SK-N-SH treated with all-trans-retinoic acid at 6 μM for 48 hours (cell line): ENCODE measurements at regions not wholly inside any gene's neighbourhood (a gene's known extent, or its start where the extent isn't known, plus 50 kb on each side); places are given as distances from the start of the nearest gene placed in this dataset.

Source experiments
- ATAC-seq: fragments of 200-7000 bp; cut with Tn5 transposase; 3 replicates; pipeline ENCODE4 v1.9.1; 2020; ENCODE audit warnings: mild to moderate bottlenecking, moderate library complexity
- ARNTL ChIP-seq: fragments of 450-650 bp; formaldehyde crosslinking; IDR thresholded peaks from 2 replicates; pipeline ENCODE4 v1.5.0; 2020; ENCODE audit warnings: low read depth, mild to moderate bottlenecking, moderate library complexity, borderline replicate concordance
- BACH2 ChIP-seq: fragments of 250-450 bp; sonication (Bioruptor Pico); IDR thresholded peaks from 2 replicates; pipeline ENCODE4 v1.9.0; 2021; ENCODE audit warnings: mild to moderate bottlenecking, borderline replicate concordance
- CREB5 ChIP-seq: fragments of 250-450 bp; sonication (Bioruptor Pico); IDR thresholded peaks from 2 replicates; pipeline ENCODE4 v1.5.1; 2020; ENCODE audit warnings: low read depth, mild to moderate bottlenecking, moderate library complexity
- CSDC2 ChIP-seq: fragments of 250-450 bp; sonication (Bioruptor Pico); IDR thresholded peaks from 2 replicates; pipeline ENCODE4 v1.5.0; 2020; ENCODE audit warnings: mild to moderate bottlenecking, moderate library complexity
- CSRNP3 ChIP-seq: fragments of 250-450 bp; sonication (Bioruptor Pico); IDR thresholded peaks from 2 replicates; pipeline ENCODE4 v1.5.1; 2021; ENCODE audit warnings: mild to moderate bottlenecking, moderate library complexity
- ESRRG ChIP-seq: fragments of 250-450 bp; sonication (Bioruptor Pico); IDR thresholded peaks from 2 replicates; pipeline ENCODE4 v1.6.1; 2021; ENCODE audit warnings: mild to moderate bottlenecking
- GLIS3 ChIP-seq: fragments of 250-450 bp; sonication (Bioruptor Pico); IDR thresholded peaks from 2 replicates; pipeline ENCODE4 v1.5.0; 2020; ENCODE audit warnings: mild to moderate bottlenecking, moderate library complexity
- ISL1 ChIP-seq: fragments of 250-450 bp; sonication (Bioruptor Pico); IDR thresholded peaks from 2 replicates; pipeline ENCODE4 v2.1.2; 2022; ENCODE audit warnings: mild to moderate bottlenecking, moderate library complexity
- PATZ1 ChIP-seq: fragments of 250-450 bp; sonication (Bioruptor Pico); IDR thresholded peaks from 2 replicates; pipeline ENCODE4 v1.8.0; 2020; ENCODE audit warnings: mild to moderate bottlenecking, moderate library complexity, borderline replicate concordance
- POU6F1 ChIP-seq: fragments of 250-450 bp; sonication (Bioruptor Pico); IDR thresholded peaks from 2 replicates; pipeline ENCODE4 v1.8.0; 2021; ENCODE audit warnings: low read depth, mild to moderate bottlenecking, moderate library complexity, borderline replicate concordance
- PPARA ChIP-seq: fragments of 250-450 bp; sonication (Bioruptor Pico); IDR thresholded peaks from 2 replicates; pipeline ENCODE4 v1.5.0; 2020; ENCODE audit warnings: mild to moderate bottlenecking, borderline replicate concordance
- RARB ChIP-seq: fragments of 250-450 bp; sonication (Bioruptor Pico); IDR thresholded peaks from 2 replicates; pipeline ENCODE4 v1.8.0; 2021; ENCODE audit warnings: mild to moderate bottlenecking, moderate library complexity
- SNAI2 ChIP-seq: fragments of 250-450 bp; sonication (Bioruptor Pico); IDR thresholded peaks from 2 replicates; pipeline ENCODE4 v1.5.0; 2020; ENCODE audit warnings: mild to moderate bottlenecking, moderate library complexity
- TCF4 ChIP-seq: fragments of 250-450 bp; sonication (Bioruptor Pico); IDR thresholded peaks from 2 replicates; pipeline ENCODE4 v1.8.0; 2021; ENCODE audit warnings: mild to moderate bottlenecking, moderate library complexity, borderline replicate concordance
- TOX ChIP-seq: fragments of 250-450 bp; sonication (Bioruptor Pico); IDR thresholded peaks from 2 replicates; pipeline ENCODE4 v1.8.0; 2021; ENCODE audit warnings: mild to moderate bottlenecking, moderate library complexity, borderline replicate concordance
- TSHZ2 ChIP-seq: fragments of 250-450 bp; sonication (Bioruptor Pico); IDR thresholded peaks from 2 replicates; pipeline ENCODE4 v1.5.0; 2020; ENCODE audit warnings: mild to moderate bottlenecking, moderate library complexity
- ZC3H10 ChIP-seq: fragments of 250-450 bp; sonication (Bioruptor Pico); IDR thresholded peaks from 2 replicates; pipeline ENCODE4 v1.5.1; 2021; ENCODE audit warnings: mild to moderate bottlenecking, moderate library complexity
- ZFP3 ChIP-seq: fragments of 250-450 bp; sonication (Bioruptor Pico); IDR thresholded peaks from 2 replicates; pipeline ENCODE4 v1.5.0; 2020; ENCODE audit warnings: mild to moderate bottlenecking, moderate library complexity
- ZNF70 ChIP-seq: fragments of 450-650 bp; formaldehyde crosslinking; IDR thresholded peaks from 2 replicates; pipeline ENCODE4 v1.5.0; 2020; ENCODE audit warnings: mild to moderate bottlenecking, moderate library complexity
- ZNF8 ChIP-seq: fragments of 450-650 bp; formaldehyde crosslinking; IDR thresholded peaks from 2 replicates; pipeline ENCODE4 v1.5.0; 2020; ENCODE audit warnings: mild to moderate bottlenecking, moderate library complexity

GRCh38 chr16:26649381-26650045 lies 417.2 kb upstream of the C16orf82 start:
- TF ChIP-seq BACH2 (CRISPR knock-in tag) (no peak), ZNF70 (no peak), ARNTL (CRISPR knock-in tag) (no peak), ESRRG (CRISPR knock-in tag) (no peak), ZFP3 (no peak), ZC3H10 (CRISPR knock-in tag) (no peak), ZNF8 (CRISPR knock-in tag) (no peak)
- no peak for ATAC-seq

GRCh38 chr16:26651464-26651863 lies 415.3 kb upstream of the C16orf82 start:
- no peak for ATAC-seq

GRCh38 chr16:26651884-26652283 lies 414.8 kb upstream of the C16orf82 start:
- TF ChIP-seq ZFP3 (no peak), ZNF70 (no peak), CSDC2 (CRISPR knock-in tag) (no peak), ZNF8 (CRISPR knock-in tag) (no peak), ARNTL (CRISPR knock-in tag) (no peak), GLIS3 (CRISPR knock-in tag) (no peak), ISL1 (CRISPR knock-in tag) (no peak), PPARA (CRISPR knock-in tag) (no peak), TOX (CRISPR knock-in tag) (no peak), POU6F1 (CRISPR knock-in tag) (no peak), ESRRG (CRISPR knock-in tag) (no peak)
- ATAC-seq: no peak

More at GRCh38 chr16:26651464-26651863, 415.3 kb upstream of the C16orf82 start:
- TF ChIP-seq CSRNP3 (CRISPR knock-in tag) (no peak), SNAI2 (CRISPR knock-in tag) (no peak), RARB (CRISPR knock-in tag) (no peak), PATZ1 (CRISPR knock-in tag) (no peak)

- ATAC-seq: no peak
- TF ChIP-seq ZFP3 (no peak), ARNTL (CRISPR knock-in tag) (no peak), PPARA (CRISPR knock-in tag) (no peak), ISL1 (CRISPR knock-in tag) (no peak), GLIS3 (CRISPR knock-in tag) (no peak), TSHZ2 (no peak), POU6F1 (CRISPR knock-in tag) (no peak), ESRRG (CRISPR knock-in tag) (no peak), CSRNP3 (CRISPR knock-in tag) (no peak), CREB5 (CRISPR knock-in tag) (no peak), CSDC2 (CRISPR knock-in tag) (no peak), TCF4 (CRISPR knock-in tag) (no peak)
Observed at GRCh38 chr16:26658486-26658885, 408.2 kb upstream of the C16orf82 start.
